ENCODE measurements at regions not wholly inside any gene's neighbourhood (a gene's known extent, or its start where the extent isn't known, plus 50 kb on each side); places are given as distances from the start of the nearest gene placed in this dataset.

DNA sequence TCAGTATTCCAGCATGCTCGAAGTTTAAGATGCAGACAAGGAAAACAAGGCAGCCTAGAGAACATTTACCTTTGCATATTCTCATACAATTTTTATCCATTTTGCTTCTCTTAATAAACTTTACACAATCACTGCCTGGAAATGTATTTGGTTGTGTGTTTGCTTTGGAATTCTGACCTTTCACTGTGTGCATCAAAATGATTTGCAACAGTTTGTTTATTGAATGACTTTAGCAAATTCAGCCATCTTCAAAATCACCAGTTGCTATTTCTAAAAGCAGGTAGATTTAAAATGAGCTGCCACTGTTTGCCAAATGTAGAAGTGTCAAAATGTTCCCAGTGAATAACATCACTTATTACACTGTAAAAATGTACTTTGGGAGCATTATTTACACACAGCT is 669.9 kb downstream of the SLC16A7 start:
- Histone ChIP-seq H3K27me3 (no peaks in the 10 kb centered on the region), H3K36me3 (no peaks in the 10 kb centered on the region), H3K4me1 (ENCODE audit: low read depth) (no peaks in the 10 kb centered on the region), H3K27ac (no peak overlapping the region), H3K9me3 (ENCODE audit: low read depth) (no peaks in the 10 kb centered on the region), H3K4me3 (no peak overlapping the region)
- TF ChIP-seq, protein P1, sequence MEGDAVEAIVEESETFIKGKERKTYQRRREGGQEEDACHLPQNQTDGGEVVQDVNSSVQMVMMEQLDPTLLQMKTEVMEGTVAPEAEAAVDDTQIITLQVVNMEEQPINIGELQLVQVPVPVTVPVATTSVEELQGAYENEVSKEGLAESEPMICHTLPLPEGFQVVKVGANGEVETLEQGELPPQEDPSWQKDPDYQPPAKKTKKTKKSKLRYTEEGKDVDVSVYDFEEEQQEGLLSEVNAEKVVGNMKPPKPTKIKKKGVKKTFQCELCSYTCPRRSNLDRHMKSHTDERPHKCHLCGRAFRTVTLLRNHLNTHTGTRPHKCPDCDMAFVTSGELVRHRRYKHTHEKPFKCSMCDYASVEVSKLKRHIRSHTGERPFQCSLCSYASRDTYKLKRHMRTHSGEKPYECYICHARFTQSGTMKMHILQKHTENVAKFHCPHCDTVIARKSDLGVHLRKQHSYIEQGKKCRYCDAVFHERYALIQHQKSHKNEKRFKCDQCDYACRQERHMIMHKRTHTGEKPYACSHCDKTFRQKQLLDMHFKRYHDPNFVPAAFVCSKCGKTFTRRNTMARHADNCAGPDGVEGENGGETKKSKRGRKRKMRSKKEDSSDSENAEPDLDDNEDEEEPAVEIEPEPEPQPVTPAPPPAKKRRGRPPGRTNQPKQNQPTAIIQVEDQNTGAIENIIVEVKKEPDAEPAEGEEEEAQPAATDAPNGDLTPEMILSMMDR (IDR thresholded peaks at IDR 0.05; ENCODE audit: low read depth, low read length) = no peak
- DNase-seq (ENCODE audit: low read depth in 1 of 2, low spot score in 1 of 2) = no peak

DNA sequence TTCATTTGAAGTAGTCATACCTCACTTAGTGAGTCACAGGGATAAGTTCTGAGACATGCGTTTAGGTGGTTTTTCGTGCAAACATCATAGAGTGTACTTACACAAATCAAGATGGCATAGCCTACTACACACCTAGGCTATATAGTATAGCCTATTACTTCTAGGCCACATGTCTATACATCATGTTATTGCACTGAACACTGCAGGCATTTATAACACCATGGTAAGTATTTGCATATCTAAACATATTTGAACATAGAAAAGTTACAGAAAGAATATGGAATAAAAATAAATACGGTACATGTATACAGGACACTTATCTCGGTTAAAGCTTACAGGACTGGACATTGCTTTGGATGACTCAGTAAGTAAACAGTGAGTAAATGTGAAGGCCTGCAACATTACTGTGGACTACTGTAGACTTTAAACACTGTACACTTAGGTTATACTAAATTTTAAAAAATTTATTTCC is 670.6 kb downstream of the SLC16A7 start:
- H3K36me3 ChIP-seq = no peaks in the 10 kb centered on the region
- TF ChIP-seq, protein P1 (IDR thresholded peaks at IDR 0.05; ENCODE audit: low read depth, low read length) = no peak
- no peaks in the 10 kb centered on the region for H3K4me1 ChIP-seq (ENCODE audit: low read depth)
- no peaks in the 10 kb centered on the region for H3K9me3 ChIP-seq (ENCODE audit: low read depth)
- H3K27ac ChIP-seq = no peak overlapping the region
- peak in 1 of 2 donors; percentile 56 for DNase-seq (ENCODE audit: low read depth in 1 of 2, low spot score in 1 of 2)
- no peaks in the 10 kb centered on the region for H3K27me3 ChIP-seq
- H3K4me3 ChIP-seq = no peak overlapping the region

GRCh38 chr12:60269611-60270269 is 673.9 kb downstream of the SLC16A7 start:
- H3K27me3 ChIP-seq = no peaks in the 10 kb centered on the region
- H3K36me3 ChIP-seq = no peaks in the 10 kb centered on the region
- no peaks in the 10 kb centered on the region for H3K9me3 ChIP-seq (ENCODE audit: low read depth)
- H3K27ac ChIP-seq = no peak overlapping the region
- DNase-seq (ENCODE audit: low read depth in 1 of 2, low spot score in 1 of 2) = no peak
- H3K4me3 ChIP-seq = no peak overlapping the region
- H3K4me1 ChIP-seq (ENCODE audit: low read depth) = no peaks in the 10 kb centered on the region
- TF ChIP-seq, protein P1 (IDR thresholded peaks at IDR 0.05; ENCODE audit: low read depth, low read length) = no peak

DNA sequence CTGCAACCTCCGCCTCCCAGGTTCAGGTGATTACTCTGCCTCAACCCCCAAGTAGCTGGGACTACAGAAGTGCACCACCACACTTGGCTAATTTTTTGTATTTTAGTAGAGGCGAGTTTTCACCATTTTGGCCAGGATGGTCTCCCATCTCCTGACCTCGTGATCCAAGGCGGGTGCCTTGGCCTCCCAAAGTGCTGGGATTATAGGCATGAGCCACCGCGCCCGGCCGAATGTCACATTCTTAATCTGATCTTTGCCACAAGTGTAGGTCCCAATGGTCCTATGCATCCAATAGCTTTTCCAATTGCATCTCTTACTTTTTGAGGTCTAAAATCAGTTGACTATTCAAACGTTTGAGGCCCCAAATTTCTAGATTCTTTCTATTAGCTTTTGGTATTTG is 676.0 kb downstream of the SLC16A7 start:
- no peaks in the 10 kb centered on the region for H3K36me3 ChIP-seq
- no peak overlapping the region for H3K27ac ChIP-seq
- no peaks in the 10 kb centered on the region for H3K27me3 ChIP-seq
- TF ChIP-seq, protein P1 (IDR thresholded peaks at IDR 0.05; ENCODE audit: low read depth, low read length) = no peak
- no peaks in the 10 kb centered on the region for H3K4me1 ChIP-seq (ENCODE audit: low read depth)
- no peak for DNase-seq (ENCODE audit: low read depth in 1 of 2, low spot score in 1 of 2)
- H3K9me3 ChIP-seq (ENCODE audit: low read depth) = no peaks in the 10 kb centered on the region
- no peak overlapping the region for H3K4me3 ChIP-seq

- DNase-seq (ENCODE audit: low read depth in 1 of 2, low spot score in 1 of 2) = no peak
These were observed 682.4 kb downstream of the SLC16A7 start for GRCh38 chr12:60278209-60278608.

More at GRCh38 chr12:60278209-60278608, 682.4 kb downstream of the SLC16A7 start:
- TF ChIP-seq, protein P1 (IDR thresholded peaks at IDR 0.05; ENCODE audit: low read depth, low read length) = no peak
- no peak overlapping the region for H3K27ac ChIP-seq
- no peaks in the 10 kb centered on the region for H3K36me3 ChIP-seq
- no peak overlapping the region for H3K4me3 ChIP-seq
- no peaks in the 10 kb centered on the region for H3K9me3 ChIP-seq (ENCODE audit: low read depth)
- H3K4me1 ChIP-seq (ENCODE audit: low read depth) = no peaks in the 10 kb centered on the region
- H3K27me3 ChIP-seq = no peaks in the 10 kb centered on the region
